RWPE1 (cell line): ENCODE measurements at regions not wholly inside any gene's neighbourhood (a gene's known extent, or its start where the extent isn't known, plus 50 kb on each side); places are given as distances from the start of the nearest gene placed in this dataset.

Experiments used
- CTCF ChIA-PET: fragments of 350-600 bp; sonication (Branson Sonifier 250); formaldehyde crosslinking; extraction: SDS; loops from one replicate; lab custom pipeline; 2021; lab: Yijun Ruan, JAX
- POLR2A ChIA-PET: fragments of 400-600 bp; formaldehyde crosslinking; extraction: SDS; loops from one replicate; lab custom pipeline; 2020; ENCODE audit warnings: antibody characterized with exemption; ENCODE audit not compliant: low non-redundant PET; lab: Yijun Ruan, JAX
- DNase-seq: peaks from one replicate; pipeline ENCODE4 v3.0.0; 2012; ENCODE audit warnings: low spot score
- H3K27ac ChIP-seq: fragments of 450-650 bp; 2 replicates; pipeline ENCODE4 v1.5.1; 2017
- CTCF ChIP-seq: fragments of 450-650 bp; conservative IDR thresholded peaks from 2 replicates; pipeline ENCODE4 v1.5.1; 2017; ENCODE audit warnings: low read depth, mild to moderate bottlenecking

- ChIA-PET CTCF (no interaction called here), POLR2A (no interaction called here)
- no peak for TF ChIP-seq CTCF
- no peak overlapping the region for H3K27ac ChIP-seq
- no peak for DNase-seq
Observed at GRCh38 chr5:125348936-125349831, 602.7 kb upstream of the ZNF608 start.

GRCh38 chr5:125357660-125358059 is 611.2 kb upstream of the ZNF608 start:
- ChIA-PET POLR2A (no interaction called here), CTCF (no interaction called here)
- H3K27ac ChIP-seq = no peak overlapping the region
- no peak for DNase-seq
- TF ChIP-seq CTCF = no peak

GRCh38 chr5:125365747-125366146 is 619.3 kb upstream of the ZNF608 start:
- POLR2A ChIA-PET = no interaction called here
- H3K27ac ChIP-seq = no peak overlapping the region
- no peak for TF ChIP-seq CTCF
- CTCF ChIA-PET = no interaction called here
- no peak for DNase-seq

GRCh38 chr5:125367702-125368101 is 621.3 kb upstream of the ZNF608 start:
- no peak for DNase-seq
- ChIA-PET POLR2A (no interaction called here), CTCF (no interaction called here)
- TF ChIP-seq CTCF = no peak
- no peak overlapping the region for H3K27ac ChIP-seq

- H3K27ac ChIP-seq = no peak overlapping the region
- CTCF ChIA-PET = no interaction called here
- TF ChIP-seq CTCF = no peak
- POLR2A ChIA-PET = no interaction called here
- DNase-seq = no peak
Observed at GRCh38 chr5:125370461-125371205, 624.2 kb upstream of the ZNF608 start.

GRCh38 chr5:125372694-125373631 is 626.5 kb upstream of the ZNF608 start:
- TF ChIP-seq CTCF = no peak
- POLR2A ChIA-PET = no interaction called here
- CTCF ChIA-PET = interaction anchor here (0.6 to 1.1 kb wide), 2 partner anchors 36 to 1533 kb away, joined by 3 to 4 read pairs; no protein-coding TSS in a partner anchor
- no peak overlapping the region for H3K27ac ChIP-seq
- DNase-seq = no peak
